ENCODE measurements at regions not wholly inside any gene's neighbourhood (a gene's known extent, or its start where the extent isn't known, plus 50 kb on each side); places are given as distances from the start of the nearest gene placed in this dataset.

- H3K27ac ChIP-seq: no peak overlapping the region
- H3K9me3 ChIP-seq: no peaks in the 10 kb centered on the region
- no peaks in the 10 kb centered on the region for H3K4me1 ChIP-seq (ENCODE audit: control insufficient read depth in 1 of 2, insufficient read depth in 1 of 2, low read depth in 1 of 2, low read length in 1 of 2)
- H3K27me3 ChIP-seq: no peaks in the 10 kb centered on the region
- H3K4me3 ChIP-seq (ENCODE audit: low read depth in 1 of 2, low read length in 1 of 2): no peak overlapping the region
- no peaks in the 10 kb centered on the region for H3K36me3 ChIP-seq
- TF ChIP-seq, protein P1, sequence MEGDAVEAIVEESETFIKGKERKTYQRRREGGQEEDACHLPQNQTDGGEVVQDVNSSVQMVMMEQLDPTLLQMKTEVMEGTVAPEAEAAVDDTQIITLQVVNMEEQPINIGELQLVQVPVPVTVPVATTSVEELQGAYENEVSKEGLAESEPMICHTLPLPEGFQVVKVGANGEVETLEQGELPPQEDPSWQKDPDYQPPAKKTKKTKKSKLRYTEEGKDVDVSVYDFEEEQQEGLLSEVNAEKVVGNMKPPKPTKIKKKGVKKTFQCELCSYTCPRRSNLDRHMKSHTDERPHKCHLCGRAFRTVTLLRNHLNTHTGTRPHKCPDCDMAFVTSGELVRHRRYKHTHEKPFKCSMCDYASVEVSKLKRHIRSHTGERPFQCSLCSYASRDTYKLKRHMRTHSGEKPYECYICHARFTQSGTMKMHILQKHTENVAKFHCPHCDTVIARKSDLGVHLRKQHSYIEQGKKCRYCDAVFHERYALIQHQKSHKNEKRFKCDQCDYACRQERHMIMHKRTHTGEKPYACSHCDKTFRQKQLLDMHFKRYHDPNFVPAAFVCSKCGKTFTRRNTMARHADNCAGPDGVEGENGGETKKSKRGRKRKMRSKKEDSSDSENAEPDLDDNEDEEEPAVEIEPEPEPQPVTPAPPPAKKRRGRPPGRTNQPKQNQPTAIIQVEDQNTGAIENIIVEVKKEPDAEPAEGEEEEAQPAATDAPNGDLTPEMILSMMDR (IDR thresholded peaks at IDR 0.05): no peak
Observed at GRCh38 chr14:54109521-54110120, 153.0 kb upstream of the BMP4 start.

GRCh38 chr14:54114941-54115340, 158.3 kb upstream of the BMP4 start:
- Histone ChIP-seq H3K27me3 (no peaks in the 10 kb centered on the region), H3K36me3 (no peaks in the 10 kb centered on the region), H3K9me3 (no peaks in the 10 kb centered on the region), H3K27ac (no peak overlapping the region), H3K4me3 (ENCODE audit: low read depth in 1 of 2, low read length in 1 of 2) (no peak overlapping the region), H3K4me1 (ENCODE audit: control insufficient read depth in 1 of 2, insufficient read depth in 1 of 2, low read depth in 1 of 2, low read length in 1 of 2) (no peaks in the 10 kb centered on the region)
- TF ChIP-seq, protein P1 (IDR thresholded peaks at IDR 0.05): no peak

GRCh38 chr14:54116198-54116885, 159.7 kb upstream of the BMP4 start:
- H3K4me3 ChIP-seq (ENCODE audit: low read depth in 1 of 2, low read length in 1 of 2): no peak overlapping the region
- H3K4me1 ChIP-seq (ENCODE audit: control insufficient read depth in 1 of 2, insufficient read depth in 1 of 2, low read depth in 1 of 2, low read length in 1 of 2): no peaks in the 10 kb centered on the region
- no peaks in the 10 kb centered on the region for H3K9me3 ChIP-seq
- H3K27me3 ChIP-seq: no peaks in the 10 kb centered on the region
- no peaks in the 10 kb centered on the region for H3K36me3 ChIP-seq
- no peak overlapping the region for H3K27ac ChIP-seq
- TF ChIP-seq, protein P1 (IDR thresholded peaks at IDR 0.05): no peak

DNA sequence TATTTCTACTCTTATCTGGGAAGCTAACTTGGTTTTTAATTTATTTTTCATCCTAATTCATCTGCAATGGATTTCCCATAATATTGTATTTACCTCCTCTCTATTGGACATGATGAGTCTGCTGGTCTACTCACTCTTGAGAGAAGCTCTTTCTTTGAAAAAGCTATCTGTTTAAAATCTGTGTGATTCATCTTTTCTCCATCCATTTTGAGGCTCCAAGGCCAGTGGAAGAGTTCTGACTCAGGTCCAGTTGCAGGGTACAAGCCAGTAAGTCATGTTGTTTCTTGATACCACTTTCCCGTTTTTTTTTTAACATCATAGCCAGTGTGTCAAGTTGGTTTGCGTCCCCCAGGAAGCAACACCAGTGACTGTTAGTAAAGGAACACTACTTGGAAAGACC, 160.3 kb upstream of the BMP4 start:
- Histone ChIP-seq H3K4me3 (ENCODE audit: low read depth in 1 of 2, low read length in 1 of 2) (no peak overlapping the region), H3K27ac (no peak overlapping the region), H3K27me3 (no peaks in the 10 kb centered on the region), H3K36me3 (no peaks in the 10 kb centered on the region), H3K4me1 (ENCODE audit: control insufficient read depth in 1 of 2, insufficient read depth in 1 of 2, low read depth in 1 of 2, low read length in 1 of 2) (no peaks in the 10 kb centered on the region), H3K9me3 (no peaks in the 10 kb centered on the region)
- TF ChIP-seq, protein P1 (IDR thresholded peaks at IDR 0.05): no peak

- H3K4me1 ChIP-seq (ENCODE audit: control insufficient read depth in 1 of 2, insufficient read depth in 1 of 2, low read depth in 1 of 2, low read length in 1 of 2): no peaks in the 10 kb centered on the region
- H3K36me3 ChIP-seq: no peaks in the 10 kb centered on the region
- TF ChIP-seq, protein P1 (IDR thresholded peaks at IDR 0.05): no peak
- no peaks in the 10 kb centered on the region for H3K27me3 ChIP-seq
- H3K4me3 ChIP-seq (ENCODE audit: low read depth in 1 of 2, low read length in 1 of 2): no peak overlapping the region
- H3K27ac ChIP-seq: no peak overlapping the region
- no peaks in the 10 kb centered on the region for H3K9me3 ChIP-seq
Observed at GRCh38 chr14:54117396-54117795, 160.8 kb upstream of the BMP4 start.
